SK-N-SH (cell line): ENCODE measurements at regions not wholly inside any gene's neighbourhood (a gene's known extent, or its start where the extent isn't known, plus 50 kb on each side); places are given as distances from the start of the nearest gene placed in this dataset.

ENCODE experiments used
- CTCF ChIA-PET: fragments of 300-600, 350-600 bp; formaldehyde crosslinking; extraction: SDS; loops from one replicate; lab custom pipeline; 2021; lab: Yijun Ruan, JAX
- POLR2A ChIA-PET: fragments of 350-600 bp; sonication (Branson Sonifier 250); formaldehyde crosslinking; extraction: SDS; loops from one replicate; lab custom pipeline; 2020; ENCODE audit warnings: antibody characterized with exemption, inconsistent platforms; lab: Yijun Ruan, JAX
- DNase-seq: peaks from one replicate; pipeline ENCODE4 v3.0.0; 2012
- H2AFZ ChIP-seq: fragments of 200-600 bp; sonication (generic); 2 replicates; pipeline ENCODE4 v1.8.1; 2016; ENCODE audit warnings: antibody characterized with exemption, mild to moderate bottlenecking, low read depth
- H3F3A ChIP-seq: fragments of 200-600 bp; sonication (generic); replicated peaks from 2 replicates; pipeline ENCODE3; 2016; ENCODE audit warnings: antibody characterized with exemption, mild to moderate bottlenecking; ENCODE audit not compliant: insufficient read depth
- H3K27ac ChIP-seq, 2 experiments: fragments of 200-500 bp in 1 of 2; fragments of 200-600 bp in 1 of 2; sonication (Bioruptor generic) in 1 of 2; sonication (generic), shearing (Covaris generic) in 1 of 2; 2 replicates each; pipeline versions ENCODE4 v1.5.1 to v1.6.1; 2014 to 2016; ENCODE audit warnings: low read depth in 2 of 2, inconsistent platforms in 1 of 2, low read length in 1 of 2, mild to moderate bottlenecking in 1 of 2, mixed read lengths in 1 of 2
- H3K27me3 ChIP-seq: fragments of 200-600 bp; sonication (generic), shearing (Covaris generic); 2 replicates; pipeline ENCODE4 v1.6.1; 2016; ENCODE audit warnings: mixed run types; ENCODE audit not compliant: insufficient read depth
- H3K36me3 ChIP-seq, 2 experiments: fragments of 200-500 bp in 1 of 2; fragments of 200-600 bp in 1 of 2; sonication (Bioruptor generic) in 1 of 2; sonication (generic) in 1 of 2; replicated peaks in 1 of 2; 2 replicates each; pipeline versions ENCODE3 to v1.5.1; 2014 to 2016; ENCODE audit warnings: low read length in 1 of 2, mild to moderate bottlenecking in 1 of 2; ENCODE audit not compliant: insufficient read depth in 2 of 2, control insufficient read depth in 1 of 2
- H3K4me1 ChIP-seq, 2 experiments: fragments of 200-500 bp in 1 of 2; fragments of 200-600 bp in 1 of 2; sonication (Bioruptor generic) in 1 of 2; sonication (generic), shearing (Covaris generic) in 1 of 2; 2 replicates each; pipeline versions ENCODE4 v1.5.1 to v1.6.1; 2014 to 2016; ENCODE audit warnings: low read depth in 1 of 2, low read length in 1 of 2, mixed run types in 1 of 2; ENCODE audit not compliant: insufficient read depth in 2 of 2, control insufficient read depth in 1 of 2
- H3K4me2 ChIP-seq: fragments of 200-600 bp; sonication (generic), shearing (Covaris generic); 2 replicates; pipeline ENCODE4 v1.6.1; 2017; ENCODE audit warnings: mixed run types
- H3K4me3 ChIP-seq, 2 experiments: fragments of 200-500 bp in 1 of 2; fragments of 200-600 bp in 1 of 2; sonication (Bioruptor generic) in 1 of 2; sonication (generic), shearing (Covaris generic) in 1 of 2; 2 replicates each; pipeline versions ENCODE4 v1.5.1 to v1.8.1; 2014 to 2016; ENCODE audit warnings: low read depth in 2 of 2, inconsistent platforms in 1 of 2, low read length in 1 of 2, mild to moderate bottlenecking in 1 of 2, mixed read lengths in 1 of 2, moderate library complexity in 1 of 2
- H3K79me2 ChIP-seq: fragments of 200-600 bp; sonication (generic); 2 replicates; pipeline ENCODE4 v1.8.1; 2017; ENCODE audit warnings: mild to moderate bottlenecking; ENCODE audit not compliant: insufficient read depth
- H3K9ac ChIP-seq: fragments of 200-600 bp; sonication (generic); 2 replicates; pipeline ENCODE4 v1.6.1; 2017; ENCODE audit warnings: mixed run types
- H3K9me2 ChIP-seq: fragments of 200-600 bp; sonication (generic); 2 replicates; pipeline ENCODE4 v1.6.1; 2017; ENCODE audit warnings: mixed run types
- H3K9me3 ChIP-seq: fragments of 200-600 bp; sonication (generic); 2 replicates; pipeline ENCODE4 v1.6.1; 2017; ENCODE audit warnings: mixed run types, mild to moderate bottlenecking, moderate library complexity
- H4K20me1 ChIP-seq: fragments of 200-600 bp; sonication (generic); 2 replicates; pipeline ENCODE4 v1.6.1; 2017; ENCODE audit warnings: mild to moderate bottlenecking, mixed run types; ENCODE audit not compliant: insufficient read depth
- CHD2 ChIP-seq: fragments of 150-350 bp; IDR thresholded peaks from 2 replicates; pipeline ENCODE4 v1.6.1; 2018; ENCODE audit warnings: low read length; ENCODE audit not compliant: partially characterized antibody
- CTCF ChIP-seq: fragments of 200-600 bp; sonication (generic); IDR thresholded peaks from 2 replicates; pipeline ENCODE4 v1.6.1; 2017; ENCODE audit warnings: antibody characterized with exemption, mild to moderate bottlenecking, moderate library complexity
- EZH2phosphoT487 ChIP-seq: fragments of 200-600 bp; sonication (generic); IDR thresholded peaks from 2 replicates; pipeline ENCODE4 v1.6.1; 2017; ENCODE audit warnings: low read depth, mixed run types, mild to moderate bottlenecking, antibody characterized with exemption, moderate library complexity, borderline replicate concordance
- FOSL2 ChIP-seq: IDR thresholded peaks from 2 replicates; pipeline ENCODE4 v1.4.0; 2012; ENCODE audit warnings: low read depth, mild to moderate bottlenecking, moderate library complexity, borderline replicate concordance
- FOXJ3 ChIP-seq: sonication (generic); formaldehyde crosslinking; IDR thresholded peaks from 2 replicates; pipeline ENCODE4 v1.5.1; 2020; ENCODE audit warnings: mild to moderate bottlenecking, missing genetic modification reagents
- NFIC ChIP-seq: IDR thresholded peaks from 2 replicates; pipeline ENCODE4 v1.4.0; 2012; ENCODE audit warnings: borderline replicate concordance
- NRF1 ChIP-seq: IDR thresholded peaks from 2 replicates; pipeline ENCODE4 v1.6.1; 2012; ENCODE audit warnings: low read depth, mild to moderate bottlenecking, low read length
- RAD21 ChIP-seq: IDR thresholded peaks from 2 replicates; pipeline ENCODE4 v1.6.1; 2012; ENCODE audit warnings: mild to moderate bottlenecking, low read length
- RCOR1 ChIP-seq: fragments of 150-350 bp; IDR thresholded peaks from 2 replicates; pipeline ENCODE4 v1.6.1; 2017; ENCODE audit warnings: antibody characterized with exemption, low read length
- RFX5 ChIP-seq: IDR thresholded peaks from 2 replicates; pipeline ENCODE4 v1.6.1; 2012; ENCODE audit warnings: mild to moderate bottlenecking, improper control_type of control experiment, low read length
- RXRA ChIP-seq: IDR thresholded peaks from 2 replicates; pipeline ENCODE4 v1.4.0; 2012; ENCODE audit warnings: low read depth, mild to moderate bottlenecking, borderline replicate concordance
- SIN3A ChIP-seq: IDR thresholded peaks from 2 replicates; pipeline ENCODE4 v1.6.1; 2012; ENCODE audit warnings: low read depth, mild to moderate bottlenecking, low read length, moderate library complexity, borderline replicate concordance
- TCF12 ChIP-seq: IDR thresholded peaks from 2 replicates; pipeline ENCODE4 v1.4.0; 2012
- TEAD4 ChIP-seq: IDR thresholded peaks from 2 replicates; pipeline ENCODE4 v1.4.0; 2012; ENCODE audit warnings: mild to moderate bottlenecking, borderline replicate concordance; ENCODE audit not compliant: insufficient read depth
- USF2 ChIP-seq: fragments of 150-350 bp; IDR thresholded peaks from 2 replicates; pipeline ENCODE4 v1.6.1; 2017; ENCODE audit warnings: antibody characterized with exemption, low read length, low read depth, borderline replicate concordance
- TF ChIP-seq, protein P1 (sequence below): IDR thresholded peaks from 2 replicates; pipeline ENCODE4; 2012
- TF ChIP-seq, protein P2 (sequence below): IDR thresholded peaks from 2 replicates; pipeline ENCODE4 v1.4.0; 2012; ENCODE audit warnings: low read depth, borderline replicate concordance

DNA sequence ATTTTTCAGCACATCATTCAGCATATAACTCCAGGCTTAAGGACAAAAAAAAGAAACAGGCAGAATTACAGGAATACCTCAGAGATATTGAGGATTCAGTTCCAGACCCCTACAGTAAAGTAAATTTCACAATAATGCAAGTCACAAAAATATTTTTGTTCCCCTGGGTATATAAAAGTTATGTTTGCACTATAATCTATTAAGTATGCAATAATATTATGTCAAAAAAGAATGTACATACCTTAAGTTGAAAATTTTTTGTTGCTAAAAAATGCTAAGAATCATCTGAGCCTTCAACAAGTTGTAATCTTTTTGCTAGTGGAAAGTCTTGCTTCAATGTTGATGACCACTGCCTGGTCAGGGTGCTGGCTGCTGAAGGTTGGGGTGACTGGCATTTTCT is 2532.5 kb downstream of the ARAP2 start:
- no peaks in the 10 kb centered on the region for H3K79me2 ChIP-seq
- H3K36me3 ChIP-seq, result no peaks in the 10 kb centered on the region
- H2AFZ ChIP-seq, result no peak overlapping the region
- no peak overlapping the region for H3K4me2 ChIP-seq
- no peak overlapping the region for H3K27ac ChIP-seq
- ChIA-PET CTCF (no interaction called here), POLR2A (no interaction called here)
- H4K20me1 ChIP-seq, result no peaks in the 10 kb centered on the region
- no peaks in the 10 kb centered on the region for H3K9me3 ChIP-seq
- no peak overlapping the region for H3K9ac ChIP-seq
- no peaks in the 10 kb centered on the region for H3F3A ChIP-seq
- no peak for TF ChIP-seq EZH2phosphoT487
- TF ChIP-seq, protein P1, sequence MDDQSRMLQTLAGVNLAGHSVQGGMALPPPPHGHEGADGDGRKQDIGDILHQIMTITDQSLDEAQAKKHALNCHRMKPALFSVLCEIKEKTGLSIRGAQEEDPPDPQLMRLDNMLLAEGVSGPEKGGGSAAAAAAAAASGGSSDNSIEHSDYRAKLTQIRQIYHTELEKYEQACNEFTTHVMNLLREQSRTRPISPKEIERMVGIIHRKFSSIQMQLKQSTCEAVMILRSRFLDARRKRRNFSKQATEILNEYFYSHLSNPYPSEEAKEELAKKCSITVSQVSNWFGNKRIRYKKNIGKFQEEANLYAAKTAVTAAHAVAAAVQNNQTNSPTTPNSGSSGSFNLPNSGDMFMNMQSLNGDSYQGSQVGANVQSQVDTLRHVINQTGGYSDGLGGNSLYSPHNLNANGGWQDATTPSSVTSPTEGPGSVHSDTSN, result no peak
- no peak for TF ChIP-seq NRF1
- no peak for TF ChIP-seq TCF12
- no peak for TF ChIP-seq CHD2
- TF ChIP-seq TEAD4, result no peak
- TF ChIP-seq RFX5, result no peak
- TF ChIP-seq, protein P2, sequence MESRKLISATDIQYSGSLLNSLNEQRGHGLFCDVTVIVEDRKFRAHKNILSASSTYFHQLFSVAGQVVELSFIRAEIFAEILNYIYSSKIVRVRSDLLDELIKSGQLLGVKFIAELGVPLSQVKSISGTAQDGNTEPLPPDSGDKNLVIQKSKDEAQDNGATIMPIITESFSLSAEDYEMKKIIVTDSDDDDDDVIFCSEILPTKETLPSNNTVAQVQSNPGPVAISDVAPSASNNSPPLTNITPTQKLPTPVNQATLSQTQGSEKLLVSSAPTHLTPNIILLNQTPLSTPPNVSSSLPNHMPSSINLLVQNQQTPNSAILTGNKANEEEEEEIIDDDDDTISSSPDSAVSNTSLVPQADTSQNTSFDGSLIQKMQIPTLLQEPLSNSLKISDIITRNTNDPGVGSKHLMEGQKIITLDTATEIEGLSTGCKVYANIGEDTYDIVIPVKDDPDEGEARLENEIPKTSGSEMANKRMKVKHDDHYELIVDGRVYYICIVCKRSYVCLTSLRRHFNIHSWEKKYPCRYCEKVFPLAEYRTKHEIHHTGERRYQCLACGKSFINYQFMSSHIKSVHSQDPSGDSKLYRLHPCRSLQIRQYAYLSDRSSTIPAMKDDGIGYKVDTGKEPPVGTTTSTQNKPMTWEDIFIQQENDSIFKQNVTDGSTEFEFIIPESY, result no peak
- no peak for TF ChIP-seq RCOR1
- no peak for TF ChIP-seq FOXJ3 (CRISPR knock-in tag)
- no peak for TF ChIP-seq SIN3A
- TF ChIP-seq CTCF, result no peak
- TF ChIP-seq FOSL2, result no peak
- no peak for TF ChIP-seq USF2
- TF ChIP-seq NFIC, result no peak
- TF ChIP-seq RXRA, result no peak
- no peak for TF ChIP-seq RAD21
- no peaks in the 10 kb centered on the region for H3K4me1 ChIP-seq
- no peaks in the 10 kb centered on the region for H3K27me3 ChIP-seq
- H3K4me3 ChIP-seq, result no peak overlapping the region
- no peak for DNase-seq
- no peaks in the 10 kb centered on the region for H3K9me2 ChIP-seq
